ENCODE measurements at regions not wholly inside any gene's neighbourhood (a gene's known extent, or its start where the extent isn't known, plus 50 kb on each side); places are given as distances from the start of the nearest gene placed in this dataset.

GRCh38 chr14:51392416-51392815 is 152.4 kb downstream of the TMX1 start:
- no peak for TF ChIP-seq CTCF (IDR thresholded peaks at IDR 0.05)
- TF ChIP-seq POLR2A (IDR thresholded peaks at IDR 0.05), result no peak

Data from heart left ventricle (tissue), 13 donors.